Fibroblast of peridontal ligament (primary cell): ENCODE measurements at regions not wholly inside any gene's neighbourhood (a gene's known extent, or its start where the extent isn't known, plus 50 kb on each side); places are given as distances from the start of the nearest gene placed in this dataset.
A peak's percentile ranks its signal among the peaks of the same experiment; 100 is the strongest.

Experiments used
- DNase-seq: peaks from one replicate; pipeline ENCODE4 v3.0.0-alpha.2; 2010; ENCODE audit errors: extremely low read depth

- peak; percentile 21 for DNase-seq
Observed at GRCh38 chr12:89960607-89961394, 252.2 kb upstream of the ATP2B1 start.

GRCh38 chr12:89960011-89960507 is 251.4 kb upstream of the ATP2B1 start:
- peak; percentile 8 for DNase-seq

GRCh38 chr12:89959179-89959578 is 250.5 kb upstream of the ATP2B1 start:
- peak; percentile 32 for DNase-seq

- DNase-seq = no peak
Observed at GRCh38 chr12:89954259-89954658, 245.6 kb upstream of the ATP2B1 start.

- no peak for DNase-seq
Observed at GRCh38 chr12:89951694-89952060, 243.0 kb upstream of the ATP2B1 start.

- DNase-seq = peak; percentile 33
Observed at GRCh38 chr12:89951050-89951693, 242.5 kb upstream of the ATP2B1 start.

GRCh38 chr12:89950421-89950820 is 241.8 kb upstream of the ATP2B1 start:
- peak; percentile 12 for DNase-seq

- peak; percentile 73 for DNase-seq
Observed at GRCh38 chr12:89949457-89950195, 241.0 kb upstream of the ATP2B1 start.

- DNase-seq = no peak
Observed at GRCh38 chr12:89948271-89949175, 239.9 kb upstream of the ATP2B1 start.

GRCh38 chr12:89947437-89948270 is 239.0 kb upstream of the ATP2B1 start:
- peak; percentile 92 for DNase-seq

GRCh38 chr12:89946518-89947135 is 238.0 kb upstream of the ATP2B1 start:
- no peak for DNase-seq

GRCh38 chr12:89945123-89945522 is 236.5 kb upstream of the ATP2B1 start:
- no peak for DNase-seq

GRCh38 chr12:89943463-89943862 is 234.8 kb upstream of the ATP2B1 start:
- peak; percentile 35 for DNase-seq

- no peak for DNase-seq
Observed at GRCh38 chr12:89941436-89941835, 232.8 kb upstream of the ATP2B1 start.

GRCh38 chr12:89939522-89940215 is 231.0 kb upstream of the ATP2B1 start:
- no peak for DNase-seq

- DNase-seq = no peak
Observed at GRCh38 chr12:89936631-89937030, 228.0 kb upstream of the ATP2B1 start.

- no peak for DNase-seq
Observed at GRCh38 chr12:89935850-89936249, 227.2 kb upstream of the ATP2B1 start.

GRCh38 chr12:89933911-89934310 is 225.3 kb upstream of the ATP2B1 start:
- peak; percentile 23 for DNase-seq

- DNase-seq = no peak
Observed at GRCh38 chr12:89932954-89933353, 224.3 kb upstream of the ATP2B1 start.
